UCSD-AML1 (cell line): ENCODE measurements at regions not wholly inside any gene's neighbourhood (a gene's known extent, or its start where the extent isn't known, plus 50 kb on each side); places are given as distances from the start of the nearest gene placed in this dataset.

ENCODE experiments used
- DNase-seq: peaks from one replicate; lab custom pipeline; 2025; ENCODE audit not compliant: unreplicated experiment; lab: John Stamatoyannopoulos, UW

DNA sequence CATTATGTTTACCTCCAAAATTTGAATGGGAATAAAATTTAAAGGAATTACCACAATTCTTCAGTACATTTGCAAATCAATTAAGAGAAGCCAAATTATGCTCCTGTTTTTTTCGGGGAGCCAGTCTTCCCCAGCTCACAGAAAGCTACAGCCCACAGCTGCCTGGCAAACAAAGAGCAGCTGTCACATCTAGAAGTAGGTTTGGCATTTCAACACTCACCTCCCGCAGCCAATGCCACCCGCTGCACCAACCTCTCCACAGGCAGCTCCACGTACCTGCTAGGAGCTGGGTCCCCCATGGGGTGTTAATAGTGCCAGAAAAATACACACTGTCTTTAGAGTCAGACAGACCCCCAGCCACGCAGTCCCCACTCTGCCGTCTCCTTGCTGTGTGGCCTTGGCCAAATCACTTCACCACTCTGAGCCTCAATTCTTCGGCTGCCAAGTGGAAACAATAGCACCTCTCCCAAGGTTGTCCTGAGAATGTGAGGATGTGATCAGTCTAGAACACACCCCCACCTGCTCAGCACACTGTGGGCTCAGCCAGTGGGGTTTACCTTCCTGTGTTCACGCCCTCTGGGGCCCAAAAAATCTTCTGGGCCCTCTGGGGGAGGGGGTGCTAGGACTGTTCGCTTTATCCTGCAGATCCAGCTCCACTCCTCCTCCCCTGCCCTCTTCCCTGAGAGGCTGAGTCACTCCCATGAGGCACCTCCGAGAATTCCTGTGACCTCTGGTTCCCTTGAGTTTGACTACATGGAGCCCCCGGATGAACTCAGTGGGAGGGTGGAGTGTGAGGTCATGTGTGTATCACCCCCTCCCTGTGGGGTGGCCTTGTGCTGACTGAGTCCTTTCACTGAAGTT, 204.3 kb upstream of the GRIK3 start:
- DNase-seq: no peak

DNA sequence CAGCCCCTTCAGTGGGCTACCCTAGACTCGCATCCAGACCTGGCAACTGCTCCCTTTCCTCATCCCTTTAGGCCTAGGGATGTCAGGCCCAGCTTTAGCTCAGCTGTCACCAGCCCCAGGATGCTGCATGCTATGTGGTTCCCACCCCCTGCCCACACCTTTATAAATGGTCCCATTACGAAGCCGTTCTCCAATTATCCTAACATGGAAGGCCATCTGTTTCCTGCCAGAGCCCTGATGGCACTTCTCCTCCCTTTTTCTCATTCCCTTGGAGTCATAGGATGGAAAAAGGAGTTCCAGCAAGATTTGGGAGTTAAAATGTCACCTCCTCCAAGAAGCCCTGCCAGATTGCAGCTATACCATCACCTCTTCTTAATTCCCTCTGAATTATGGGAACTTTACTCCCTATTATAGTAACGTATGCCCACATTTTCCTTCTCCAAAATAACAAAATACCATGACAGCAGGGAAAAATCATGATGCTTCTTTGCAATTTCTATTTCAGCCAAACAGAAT, 205.0 kb upstream of the GRIK3 start:
- DNase-seq: no peak

DNA sequence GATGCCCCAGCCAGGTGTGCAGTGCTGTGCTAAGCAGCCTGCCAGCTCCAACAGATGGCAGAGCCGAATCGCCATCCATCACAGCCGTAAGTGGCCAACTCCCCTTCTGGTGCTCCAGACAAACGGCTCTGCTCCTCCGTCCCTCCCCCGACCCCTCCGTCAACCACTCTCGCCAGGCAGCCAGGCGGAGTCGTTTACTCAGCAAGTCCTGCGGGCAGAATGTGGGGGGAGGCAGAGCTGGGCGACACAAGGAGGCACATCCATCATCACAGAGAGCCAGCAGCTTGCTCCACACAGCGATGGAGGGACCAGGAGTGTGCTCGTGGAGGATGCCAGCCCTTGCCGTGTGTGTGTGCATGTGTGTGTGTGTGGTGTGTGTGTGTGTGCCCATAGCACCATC, 206.6 kb upstream of the GRIK3 start:
- no peak for DNase-seq

GRCh38 chr1:37242501-37242900, 208.2 kb upstream of the GRIK3 start:
- DNase-seq: no peak

- no peak for DNase-seq
Observed at GRCh38 chr1:37243368-37244082, 209.2 kb upstream of the GRIK3 start.

GRCh38 chr1:37244083-37244480, 209.8 kb upstream of the GRIK3 start:
- DNase-seq: no peak

DNA sequence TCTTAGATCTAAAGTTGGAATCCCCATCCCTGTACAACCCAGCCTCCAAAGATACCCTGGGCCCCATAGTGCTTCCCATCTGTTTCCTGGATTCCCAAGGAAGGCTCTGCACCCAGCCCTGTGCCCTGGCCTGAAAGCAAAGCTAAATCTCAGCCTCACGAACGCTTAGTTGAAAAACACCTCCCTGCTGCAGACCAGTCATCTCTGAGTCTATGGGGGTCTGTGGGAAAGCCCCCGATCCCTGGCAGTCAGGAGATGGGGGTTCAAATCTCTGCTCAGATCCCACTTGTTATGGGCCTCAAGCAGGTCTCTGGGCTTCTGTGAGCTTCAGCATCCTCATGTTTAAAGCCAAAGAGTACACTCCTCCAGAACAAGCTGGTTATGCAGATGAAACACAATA, 210.5 kb upstream of the GRIK3 start:
- no peak for DNase-seq

GRCh38 chr1:37246631-37247030, 212.3 kb upstream of the GRIK3 start:
- no peak for DNase-seq

GRCh38 chr1:37250371-37250770, 216.1 kb upstream of the GRIK3 start:
- DNase-seq: no peak

DNA sequence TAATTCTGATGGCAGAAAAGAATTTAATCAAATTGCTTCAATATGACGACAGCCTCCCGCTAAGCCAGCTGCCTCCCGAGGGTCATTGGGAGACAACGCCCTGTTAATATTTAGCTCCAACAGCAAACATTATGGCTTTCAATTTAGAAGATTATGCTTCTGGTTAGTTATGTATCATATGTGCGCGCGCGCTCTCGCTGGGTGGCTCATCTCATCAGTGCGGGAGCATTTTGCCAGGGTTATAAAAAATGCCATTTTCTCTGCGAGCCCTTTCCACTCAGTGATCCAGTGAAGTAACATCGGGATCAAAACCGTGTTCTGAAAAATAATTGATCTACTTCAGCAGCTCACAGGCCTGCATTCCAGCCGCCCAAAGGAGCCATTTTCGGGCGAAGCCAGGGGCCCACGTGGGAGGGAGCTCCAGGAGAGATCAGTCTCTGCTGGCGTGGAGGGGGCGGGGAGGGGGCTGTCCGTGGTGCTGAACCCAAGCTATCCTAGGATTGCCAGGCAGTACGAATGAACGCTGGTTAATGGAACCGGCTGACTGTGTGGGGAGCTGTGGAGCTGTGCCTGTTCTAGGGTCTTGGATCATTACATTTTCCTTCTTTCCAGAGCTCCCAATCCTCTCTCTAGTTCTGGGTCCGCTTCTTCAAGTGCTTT, 219.1 kb upstream of the ZC3H12A start:
- peak; percentile 33 for DNase-seq

DNA sequence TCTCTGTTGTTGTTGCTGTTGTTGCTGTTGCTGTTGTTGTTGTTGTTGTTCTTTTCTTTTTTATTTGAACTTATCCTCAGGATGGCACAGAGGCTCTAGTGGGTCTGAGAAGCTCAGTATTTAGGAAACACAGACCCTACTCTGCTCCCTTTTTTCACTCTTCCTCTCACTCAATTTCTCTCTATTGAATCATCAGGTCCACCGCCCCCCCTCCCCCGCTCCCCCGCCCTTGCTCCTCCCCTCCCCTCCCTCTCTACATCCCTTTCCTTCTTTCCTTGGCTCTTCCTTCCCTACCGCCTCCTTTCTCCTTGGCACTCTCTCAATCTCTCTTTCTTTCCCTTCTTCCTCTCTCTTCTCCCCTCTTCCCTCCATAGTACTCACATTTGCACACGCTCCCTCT, 218.5 kb upstream of the ZC3H12A start:
- DNase-seq: no peak

DNA sequence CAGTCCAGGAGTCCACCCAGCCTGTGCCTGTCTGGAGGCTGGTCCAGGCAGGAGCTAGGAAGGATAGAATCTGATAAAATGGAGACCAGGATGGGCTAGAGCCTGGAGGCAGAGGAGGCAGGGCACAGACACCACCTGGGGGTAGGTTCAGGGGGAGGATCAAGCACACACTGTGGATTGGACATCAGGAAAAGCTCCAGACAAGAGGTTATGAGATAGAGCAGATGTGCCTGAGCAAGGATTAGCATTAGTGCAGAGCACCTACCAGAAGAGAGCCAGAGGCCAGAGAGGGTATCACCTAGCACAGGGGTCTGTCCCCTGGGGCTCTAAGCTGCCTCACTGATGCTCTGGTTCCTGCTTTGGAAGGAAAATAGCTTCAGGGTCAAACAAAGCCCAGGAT, 216.7 kb upstream of the ZC3H12A start:
- DNase-seq: no peak

- no peak for DNase-seq
Observed at GRCh38 chr1:37258068-37258467, 216.3 kb upstream of the ZC3H12A start.

DNA sequence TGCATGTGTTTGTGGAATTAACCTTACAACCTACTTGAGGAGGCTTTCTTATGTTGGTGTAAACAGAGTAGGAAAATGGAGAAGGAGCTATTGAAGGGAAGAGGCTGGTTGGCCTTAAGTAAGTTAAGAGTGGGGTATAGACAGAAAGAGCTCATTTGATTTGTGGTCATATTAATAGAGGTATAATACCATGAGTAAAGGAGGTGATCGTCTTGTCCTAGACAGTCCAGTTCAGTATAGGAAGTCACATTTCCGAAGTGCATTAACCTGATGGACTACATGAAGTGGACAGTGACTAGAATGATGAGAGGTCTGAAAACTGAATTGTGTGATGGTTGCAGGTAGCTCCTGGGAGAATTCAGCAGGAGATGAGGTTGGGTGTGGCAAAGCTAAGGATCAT, 215.4 kb upstream of the ZC3H12A start:
- no peak for DNase-seq

DNA sequence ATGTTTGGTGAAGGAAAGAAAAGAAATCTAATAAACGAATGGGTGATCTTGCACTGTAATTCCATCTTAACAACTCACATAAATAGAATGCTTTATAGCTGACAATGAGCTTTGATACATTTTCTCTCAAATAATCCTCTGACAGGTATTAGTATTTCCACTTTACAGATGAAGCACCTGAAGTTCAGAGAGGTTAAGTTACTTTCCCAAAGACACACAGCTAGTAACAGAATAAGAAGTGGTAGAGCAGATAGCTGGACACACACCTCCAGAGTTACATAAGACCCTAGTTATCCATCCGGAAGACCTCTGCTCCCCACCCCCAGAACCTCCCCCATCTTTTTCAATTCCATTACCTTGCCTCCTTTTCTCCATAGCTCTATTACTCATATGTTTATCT, 213.3 kb upstream of the ZC3H12A start:
- no peak for DNase-seq

GRCh38 chr1:37262439-37263170, 211.8 kb upstream of the ZC3H12A start:
- DNase-seq: no peak

DNA sequence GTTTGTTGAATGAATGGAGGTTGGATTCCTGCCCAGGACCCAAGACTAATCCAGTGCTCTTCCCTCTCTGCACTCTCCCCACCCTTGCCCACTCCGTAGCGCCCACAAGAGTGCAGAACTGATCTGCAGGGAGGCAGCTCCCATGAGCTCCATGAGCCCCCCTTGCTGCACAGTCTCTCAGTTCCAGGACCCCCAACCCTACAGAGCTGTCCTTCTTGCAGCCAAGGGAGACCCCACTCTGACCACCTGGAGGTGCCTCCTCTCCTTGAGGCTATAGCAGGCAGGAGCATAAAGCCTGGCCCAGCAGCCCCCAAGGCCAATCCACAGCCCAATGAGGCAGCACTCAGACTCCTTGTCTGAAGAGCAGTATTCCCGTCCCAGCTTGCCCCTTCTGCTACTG, 209.2 kb upstream of the ZC3H12A start:
- no peak for DNase-seq

- no peak for DNase-seq
Observed at GRCh38 chr1:37265786-37266667, 208.4 kb upstream of the ZC3H12A start.

DNA sequence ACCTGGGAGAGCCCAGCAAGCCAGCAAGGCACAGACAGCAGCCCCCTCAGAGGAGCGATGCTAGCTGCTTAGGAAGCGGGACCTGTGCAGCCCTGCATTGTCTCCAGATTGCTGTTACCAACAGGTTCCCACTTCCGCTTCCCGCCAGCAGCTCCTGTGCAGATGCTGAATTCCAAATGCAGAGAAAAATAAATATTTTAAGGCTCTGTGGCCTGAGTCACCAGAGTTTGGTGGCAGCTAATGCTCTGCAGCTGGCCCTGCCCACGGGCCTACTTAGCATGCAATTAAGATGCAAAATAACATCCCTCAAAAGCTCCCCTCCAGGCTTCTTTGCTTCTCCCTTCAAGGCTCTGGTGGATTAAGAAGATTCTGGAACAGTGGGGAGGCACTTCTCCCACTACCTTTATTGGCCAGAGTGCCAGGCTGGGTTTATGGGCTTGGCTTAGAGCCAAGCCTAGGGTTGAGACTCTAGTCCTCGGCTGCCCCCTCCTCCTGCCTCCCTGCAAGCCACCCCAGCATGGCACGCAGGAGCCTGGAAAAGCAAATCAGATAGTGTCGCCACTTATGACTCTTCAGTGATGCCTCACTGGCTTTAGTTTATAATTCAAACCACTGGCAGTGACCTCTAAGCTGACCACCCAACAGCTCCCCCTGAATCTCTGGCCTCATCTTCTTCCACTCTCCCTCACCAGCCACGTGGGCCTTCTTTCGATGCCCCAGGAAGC, 207.1 kb upstream of the ZC3H12A start:
- DNase-seq: no peak
